ENCODE measurements at regions not wholly inside any gene's neighbourhood (a gene's known extent, or its start where the extent isn't known, plus 50 kb on each side); places are given as distances from the start of the nearest gene placed in this dataset.

GRCh38 chr10:4280461-4281189 lies 495.6 kb upstream of the KLF6 start:
- TF ChIP-seq REST (IDR thresholded peaks at IDR 0.05; ENCODE audit: low read depth) (no peak), YY1 (IDR thresholded peaks at IDR 0.05; ENCODE audit: low read depth) (no peak), CEBPB (IDR thresholded peaks at IDR 0.05) (no peak)

Data from Ishikawa (cell line).